ENCODE measurements at regions not wholly inside any gene's neighbourhood (a gene's known extent, or its start where the extent isn't known, plus 50 kb on each side); places are given as distances from the start of the nearest gene placed in this dataset.

DNA sequence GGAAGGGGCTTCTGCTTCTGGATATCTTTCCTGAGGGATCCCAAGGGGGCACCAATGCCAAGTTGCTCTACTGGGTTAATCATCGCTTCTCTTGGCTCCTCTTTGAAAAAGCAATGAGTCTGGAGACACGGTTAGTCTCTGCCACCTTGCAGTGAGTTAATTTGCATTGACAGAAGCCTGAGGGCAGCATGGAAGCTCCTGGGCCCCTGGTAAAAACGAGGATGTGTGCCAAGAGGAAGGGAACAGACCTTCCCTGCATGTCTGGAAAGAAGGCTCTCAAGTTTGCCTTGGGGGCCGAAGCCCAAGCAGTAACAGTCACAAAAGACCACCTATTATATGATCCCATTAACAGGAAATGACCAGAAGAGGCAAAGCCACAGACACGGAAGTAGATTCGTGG lies 86.7 kb downstream of the IRX5 start:
- no peaks in the 10 kb centered on the region for H3K4me1 ChIP-seq (ENCODE audit: control insufficient read depth, low read length)
- H4K20me1 ChIP-seq (ENCODE audit: control insufficient read depth, insufficient read depth, low read depth, low read length) = no peaks in the 10 kb centered on the region

DNA sequence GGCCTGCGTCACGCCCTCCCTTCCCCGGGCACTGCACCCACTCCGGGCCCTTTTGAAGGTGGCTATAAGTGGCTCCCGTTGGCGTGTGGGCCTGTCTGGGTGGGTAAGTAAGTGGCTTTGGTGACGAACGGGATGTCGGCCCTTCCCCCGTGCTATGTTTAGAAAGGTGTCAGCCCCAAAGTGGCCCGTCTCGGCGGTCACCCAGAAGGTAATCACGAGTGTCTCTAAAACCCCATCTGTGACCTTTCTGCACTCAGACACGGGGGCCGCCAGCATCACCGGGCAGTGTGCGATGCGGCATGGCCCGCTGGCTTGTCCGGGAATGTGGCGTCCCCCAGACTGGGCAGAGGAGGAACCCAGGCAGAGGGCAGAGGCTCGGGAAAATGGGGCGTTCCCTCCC lies 88.2 kb downstream of the IRX5 start:
- TF ChIP-seq EZH2phosphoT487 (IDR thresholded peaks at IDR 0.05; ENCODE audit: borderline replicate concordance, low read length) = no peak
- TF ChIP-seq, protein P1, sequence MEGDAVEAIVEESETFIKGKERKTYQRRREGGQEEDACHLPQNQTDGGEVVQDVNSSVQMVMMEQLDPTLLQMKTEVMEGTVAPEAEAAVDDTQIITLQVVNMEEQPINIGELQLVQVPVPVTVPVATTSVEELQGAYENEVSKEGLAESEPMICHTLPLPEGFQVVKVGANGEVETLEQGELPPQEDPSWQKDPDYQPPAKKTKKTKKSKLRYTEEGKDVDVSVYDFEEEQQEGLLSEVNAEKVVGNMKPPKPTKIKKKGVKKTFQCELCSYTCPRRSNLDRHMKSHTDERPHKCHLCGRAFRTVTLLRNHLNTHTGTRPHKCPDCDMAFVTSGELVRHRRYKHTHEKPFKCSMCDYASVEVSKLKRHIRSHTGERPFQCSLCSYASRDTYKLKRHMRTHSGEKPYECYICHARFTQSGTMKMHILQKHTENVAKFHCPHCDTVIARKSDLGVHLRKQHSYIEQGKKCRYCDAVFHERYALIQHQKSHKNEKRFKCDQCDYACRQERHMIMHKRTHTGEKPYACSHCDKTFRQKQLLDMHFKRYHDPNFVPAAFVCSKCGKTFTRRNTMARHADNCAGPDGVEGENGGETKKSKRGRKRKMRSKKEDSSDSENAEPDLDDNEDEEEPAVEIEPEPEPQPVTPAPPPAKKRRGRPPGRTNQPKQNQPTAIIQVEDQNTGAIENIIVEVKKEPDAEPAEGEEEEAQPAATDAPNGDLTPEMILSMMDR (IDR thresholded peaks at IDR 0.05; ENCODE audit: low read depth, low read length, poor library complexity, severe bottlenecking) = no peak
- Histone ChIP-seq H3K4me3 (ENCODE audit: low read length) (no peak overlapping the region), H3K27ac (ENCODE audit: low read depth, low read length) (no peak overlapping the region), H3K9me2 (replicated peaks; ENCODE audit: control insufficient read depth, low read length) (no peaks in the 10 kb centered on the region), H3K36me3 (ENCODE audit: control insufficient read depth, low read length) (no peaks in the 10 kb centered on the region), H4K20me1 (ENCODE audit: control insufficient read depth, insufficient read depth, low read depth, low read length) (no peaks in the 10 kb centered on the region), H3K79me2 (ENCODE audit: control insufficient read depth, low read length) (no peaks in the 10 kb centered on the region), H3K9me3 (ENCODE audit: control insufficient read depth, insufficient read depth, low read length) (peaks cover 4% of the 10 kb centered on the region; the same call in 1 of the 2 replicates), H3F3A (ENCODE audit: control insufficient read depth, insufficient read depth) (no peaks in the 10 kb centered on the region), H3K4me1 (ENCODE audit: control insufficient read depth, low read length) (no peaks in the 10 kb centered on the region), H3K27me3 (ENCODE audit: control insufficient read depth, low read length) (no peaks in the 10 kb centered on the region), H3K4me2 (ENCODE audit: low read length) (no peak overlapping the region)

More for the DNA sequence above, 86.7 kb downstream of the IRX5 start:
- Histone ChIP-seq H3K4me3 (ENCODE audit: low read length) (no peak overlapping the region), H3K4me2 (ENCODE audit: low read length) (no peak overlapping the region), H3K27ac (ENCODE audit: low read depth, low read length) (no peak overlapping the region), H3K9me3 (ENCODE audit: control insufficient read depth, insufficient read depth, low read length) (peaks cover 4% of the 10 kb centered on the region; the same call in 1 of the 2 replicates), H3F3A (ENCODE audit: control insufficient read depth, insufficient read depth) (no peaks in the 10 kb centered on the region), H3K27me3 (ENCODE audit: control insufficient read depth, low read length) (no peaks in the 10 kb centered on the region), H3K36me3 (ENCODE audit: control insufficient read depth, low read length) (no peaks in the 10 kb centered on the region), H3K9me2 (replicated peaks; ENCODE audit: control insufficient read depth, low read length) (no peaks in the 10 kb centered on the region), H3K79me2 (ENCODE audit: control insufficient read depth, low read length) (no peaks in the 10 kb centered on the region)
- TF ChIP-seq EZH2phosphoT487 (IDR thresholded peaks at IDR 0.05; ENCODE audit: borderline replicate concordance, low read length) = no peak
- TF ChIP-seq, protein P1 (IDR thresholded peaks at IDR 0.05; ENCODE audit: low read depth, low read length, poor library complexity, severe bottlenecking) = no peak

DNA sequence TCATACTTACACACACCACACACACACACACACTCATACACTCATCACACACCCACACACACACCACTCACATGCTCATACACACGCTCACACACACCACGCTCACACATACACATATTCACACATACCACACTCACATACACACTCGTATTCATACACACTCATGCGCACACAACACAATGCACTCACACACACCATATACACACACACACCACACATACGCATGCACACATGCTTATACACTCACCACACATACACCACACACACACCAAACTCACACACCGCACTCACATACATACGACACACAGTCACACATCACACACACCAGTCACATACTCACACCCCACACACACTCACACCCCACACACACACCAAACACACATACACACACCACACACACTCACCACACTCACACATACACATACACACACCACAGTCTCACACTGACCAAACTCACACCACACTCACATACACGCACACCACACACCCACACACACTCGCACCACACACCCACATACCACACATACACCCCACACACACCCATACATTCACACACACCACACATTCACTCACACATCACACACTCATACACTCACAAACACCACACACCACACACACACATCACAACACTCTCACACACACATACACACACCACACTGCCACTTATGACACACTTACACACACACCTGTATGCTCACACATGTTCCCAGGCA lies 88.9 kb downstream of the IRX5 start:
- no peaks in the 10 kb centered on the region for H3K36me3 ChIP-seq (ENCODE audit: control insufficient read depth, low read length)

More for the DNA sequence above, 88.9 kb downstream of the IRX5 start:
- H4K20me1 ChIP-seq (ENCODE audit: control insufficient read depth, insufficient read depth, low read depth, low read length) = no peaks in the 10 kb centered on the region
- TF ChIP-seq, protein P1 (IDR thresholded peaks at IDR 0.05; ENCODE audit: low read depth, low read length, poor library complexity, severe bottlenecking) = no peak
- no peak for TF ChIP-seq EZH2phosphoT487 (IDR thresholded peaks at IDR 0.05; ENCODE audit: borderline replicate concordance, low read length)
- H3K9me2 ChIP-seq (replicated peaks; ENCODE audit: control insufficient read depth, low read length) = no peaks in the 10 kb centered on the region
- no peaks in the 10 kb centered on the region for H3K4me1 ChIP-seq (ENCODE audit: control insufficient read depth, low read length)
- no peaks in the 10 kb centered on the region for H3F3A ChIP-seq (ENCODE audit: control insufficient read depth, insufficient read depth)
- H3K27ac ChIP-seq (ENCODE audit: low read depth, low read length) = no peak overlapping the region
- H3K79me2 ChIP-seq (ENCODE audit: control insufficient read depth, low read length) = no peaks in the 10 kb centered on the region
- no peak overlapping the region for H3K4me2 ChIP-seq (ENCODE audit: low read length)
- H3K27me3 ChIP-seq (ENCODE audit: control insufficient read depth, low read length) = no peaks in the 10 kb centered on the region
- H3K9me3 ChIP-seq (ENCODE audit: control insufficient read depth, insufficient read depth, low read length) = peaks cover 4% of the 10 kb centered on the region; the same call in 1 of the 2 replicates
- no peak overlapping the region for H3K4me3 ChIP-seq (ENCODE audit: low read length)

Measured in DOHH2 (cell line).